ENCODE measurements at regions not wholly inside any gene's neighbourhood (a gene's known extent, or its start where the extent isn't known, plus 50 kb on each side); places are given as distances from the start of the nearest gene placed in this dataset.
A peak's percentile ranks its signal among the peaks of the same experiment; 100 is the strongest.
"Not testable (repeated sequence)": the region's sequence is repeated elsewhere in the genome, so short reads cannot be mapped to it uniquely, and the experiment has no call there.

- Mint-ChIP-seq H3K4me1 (no peaks in the 10 kb centered on the region), H3K36me3 (ENCODE audit: low read depth) (no peaks in the 10 kb centered on the region), H3K27ac (no peak overlapping the region), H3K27me3 (no peaks in the 10 kb centered on the region), H3K9me3 (no peaks in the 10 kb centered on the region), H3K4me3 (no peak overlapping the region)
- no peak for DNase-seq
- no peak for ATAC-seq
These were observed 161.8 kb upstream of the MTPN start for GRCh38 chr7:136138991-136139390.

GRCh38 chr7:136136906-136137454 is 159.8 kb upstream of the MTPN start:
- Mint-ChIP-seq H3K27me3 (no peaks in the 10 kb centered on the region), H3K4me3 (no peak overlapping the region), H3K9me3 (no peaks in the 10 kb centered on the region), H3K27ac (no peak overlapping the region), H3K4me1 (no peaks in the 10 kb centered on the region), H3K36me3 (ENCODE audit: low read depth) (no peaks in the 10 kb centered on the region)
- DNase-seq (no peak), ATAC-seq (no peak)

GRCh38 chr7:136134503-136134902 is 157.3 kb upstream of the MTPN start:
- Mint-ChIP-seq H3K4me1 (peaks cover 1% of the 10 kb centered on the region), H3K36me3 (ENCODE audit: low read depth) (no peaks in the 10 kb centered on the region), H3K9me3 (no peaks in the 10 kb centered on the region), H3K27me3 (no peaks in the 10 kb centered on the region), H3K27ac (no peak overlapping the region), H3K4me3 (no peak overlapping the region)
- DNase-seq (no peak), ATAC-seq (no peak)

GRCh38 chr7:136133551-136133950 is 156.4 kb upstream of the MTPN start:
- Mint-ChIP-seq H3K9me3 (no peaks in the 10 kb centered on the region), H3K4me1 (peaks cover 1% of the 10 kb centered on the region), H3K27me3 (no peaks in the 10 kb centered on the region), H3K27ac (no peak overlapping the region), H3K4me3 (no peak overlapping the region), H3K36me3 (ENCODE audit: low read depth) (no peaks in the 10 kb centered on the region)
- no peak for DNase-seq
- no peak for ATAC-seq

- Mint-ChIP-seq H3K4me1 (peaks cover 1% of the 10 kb centered on the region), H3K27ac (no peak overlapping the region), H3K36me3 (ENCODE audit: low read depth) (no peaks in the 10 kb centered on the region), H3K9me3 (no peaks in the 10 kb centered on the region), H3K27me3 (no peaks in the 10 kb centered on the region), H3K4me3 (no peak overlapping the region)
- ATAC-seq (no peak), DNase-seq (no peak)
These were observed 154.1 kb upstream of the MTPN start for GRCh38 chr7:136131304-136131630.

- Mint-ChIP-seq H3K36me3 (ENCODE audit: low read depth) (no peaks in the 10 kb centered on the region), H3K4me1 (peaks cover 1% of the 10 kb centered on the region)
These were observed 153.5 kb upstream of the MTPN start for GRCh38 chr7:136130511-136131303.

GRCh38 chr7:136128050-136128449 is 150.9 kb upstream of the MTPN start:
- ATAC-seq, result no peak
- DNase-seq, result no peak
- Mint-ChIP-seq H3K9me3 (no peaks in the 10 kb centered on the region), H3K27ac (no peak overlapping the region), H3K27me3 (no peaks in the 10 kb centered on the region), H3K4me3 (no peak overlapping the region), H3K4me1 (peaks cover 1% of the 10 kb centered on the region), H3K36me3 (ENCODE audit: low read depth) (no peaks in the 10 kb centered on the region)

More at GRCh38 chr7:136130511-136131303, 153.5 kb upstream of the MTPN start:
- H3K4me3 Mint-ChIP-seq, result no peak overlapping the region
- H3K9me3 Mint-ChIP-seq, result no peaks in the 10 kb centered on the region
- no peak for DNase-seq
- ATAC-seq, result no peak
- no peaks in the 10 kb centered on the region for H3K27me3 Mint-ChIP-seq
- H3K27ac Mint-ChIP-seq, result no peak overlapping the region

GRCh38 chr7:136123352-136123751 is 146.2 kb upstream of the MTPN start:
- ATAC-seq (peak; percentile 57), DNase-seq (no peak)
- Mint-ChIP-seq H3K9me3 (peaks cover 3% of the 10 kb centered on the region), H3K27ac (no peak overlapping the region), H3K36me3 (ENCODE audit: low read depth) (no peaks in the 10 kb centered on the region), H3K27me3 (peaks cover 3% of the 10 kb centered on the region), H3K4me1 (no peaks in the 10 kb centered on the region), H3K4me3 (no peak overlapping the region)

GRCh38 chr7:136122026-136122425 is 144.9 kb upstream of the MTPN start:
- Mint-ChIP-seq H3K36me3 (ENCODE audit: low read depth) (no peaks in the 10 kb centered on the region), H3K27me3 (peaks cover 3% of the 10 kb centered on the region), H3K4me1 (no peaks in the 10 kb centered on the region), H3K27ac (no peak overlapping the region), H3K9me3 (peaks cover 3% of the 10 kb centered on the region), H3K4me3 (no peak overlapping the region)
- DNase-seq (no peak), ATAC-seq (no peak)

GRCh38 chr7:136117539-136117938 is 140.4 kb upstream of the MTPN start:
- ATAC-seq (no peak), DNase-seq (no peak)
- Mint-ChIP-seq H3K27ac (no peak overlapping the region), H3K27me3 (peaks cover 1% of the 10 kb centered on the region), H3K4me3 (no peak overlapping the region), H3K4me1 (no peaks in the 10 kb centered on the region), H3K9me3 (no peaks in the 10 kb centered on the region), H3K36me3 (ENCODE audit: low read depth) (no peaks in the 10 kb centered on the region)

GRCh38 chr7:136116186-136116585 is 139.0 kb upstream of the MTPN start:
- DNase-seq, result no peak
- H3K27me3 Mint-ChIP-seq, result peaks cover 1% of the 10 kb centered on the region

GRCh38 chr7:136114966-136115762 is 138.0 kb upstream of the MTPN start:
- Mint-ChIP-seq H3K4me3 (no peak overlapping the region), H3K27me3 (peaks cover 1% of the 10 kb centered on the region), H3K36me3 (ENCODE audit: low read depth) (no peaks in the 10 kb centered on the region), H3K27ac (no peak overlapping the region), H3K4me1 (no peaks in the 10 kb centered on the region), H3K9me3 (no peaks in the 10 kb centered on the region)
- ATAC-seq (peak; percentile 75), DNase-seq (peak; percentile 54)

More at GRCh38 chr7:136116186-136116585, 139.0 kb upstream of the MTPN start:
- Mint-ChIP-seq H3K9me3 (no peaks in the 10 kb centered on the region), H3K36me3 (ENCODE audit: low read depth) (no peaks in the 10 kb centered on the region), H3K4me1 (no peaks in the 10 kb centered on the region), H3K27ac (no peak overlapping the region), H3K4me3 (no peak overlapping the region)
- no peak for ATAC-seq

GRCh38 chr7:136114467-136114866 is 137.3 kb upstream of the MTPN start:
- H3K9me3 Mint-ChIP-seq; H3K36me3 Mint-ChIP-seq (ENCODE audit: low read depth); DNase-seq; H3K27me3 Mint-ChIP-seq; ATAC-seq; H3K4me1 Mint-ChIP-seq; H3K4me3 Mint-ChIP-seq; H3K27ac Mint-ChIP-seq: not testable (repeated sequence)

GRCh38 chr7:136109037-136109436 is 131.9 kb upstream of the MTPN start:
- not testable (repeated sequence) for H3K27me3 Mint-ChIP-seq; H3K27ac Mint-ChIP-seq; H3K36me3 Mint-ChIP-seq (ENCODE audit: low read depth); H3K4me3 Mint-ChIP-seq; DNase-seq; ATAC-seq; H3K4me1 Mint-ChIP-seq; H3K9me3 Mint-ChIP-seq

- DNase-seq (no peak), ATAC-seq (no peak)
- Mint-ChIP-seq H3K9me3 (peaks cover 7% of the 10 kb centered on the region), H3K27me3 (no peaks in the 10 kb centered on the region), H3K36me3 (ENCODE audit: low read depth) (no peaks in the 10 kb centered on the region), H3K4me3 (no peak overlapping the region), H3K27ac (no peak overlapping the region), H3K4me1 (no peaks in the 10 kb centered on the region)
These were observed 128.0 kb upstream of the MTPN start for GRCh38 chr7:136105191-136105590.
